ENCODE measurements at regions not wholly inside any gene's neighbourhood (a gene's known extent, or its start where the extent isn't known, plus 50 kb on each side); places are given as distances from the start of the nearest gene placed in this dataset.

GRCh38 chr12:46438256-46438655 is 65.7 kb upstream of the SLC38A2 start:
- no peak for DNase-seq (ENCODE audit: low read depth)
- no peak overlapping the region for H3K4me3 ChIP-seq (ENCODE audit: low read length)
- no peak for TF ChIP-seq CTCF (IDR thresholded peaks at IDR 0.05; ENCODE audit: insufficient read depth, low read depth, low read length, missing control alignments)

- TF ChIP-seq CTCF (IDR thresholded peaks at IDR 0.05; ENCODE audit: insufficient read depth, low read depth, low read length, missing control alignments): no peak
- no peak for DNase-seq (ENCODE audit: low read depth)
- no peak overlapping the region for H3K4me3 ChIP-seq (ENCODE audit: low read length)
These were observed 64.9 kb upstream of the SLC38A2 start for GRCh38 chr12:46437469-46437868.

- DNase-seq (ENCODE audit: low read depth): no peak
- no peak for TF ChIP-seq CTCF (IDR thresholded peaks at IDR 0.05; ENCODE audit: insufficient read depth, low read depth, low read length, missing control alignments)
- no peak overlapping the region for H3K4me3 ChIP-seq (ENCODE audit: low read length)
These were observed 64.2 kb upstream of the SLC38A2 start for GRCh38 chr12:46436747-46437146.

GRCh38 chr12:46435625-46436024 is 63.1 kb upstream of the SLC38A2 start:
- TF ChIP-seq CTCF (IDR thresholded peaks at IDR 0.05; ENCODE audit: insufficient read depth, low read depth, low read length, missing control alignments): no peak
- DNase-seq (ENCODE audit: low read depth): no peak

GRCh38 chr12:46435029-46435428 is 62.5 kb upstream of the SLC38A2 start:
- no peak for TF ChIP-seq CTCF (IDR thresholded peaks at IDR 0.05; ENCODE audit: insufficient read depth, low read depth, low read length, missing control alignments)
- H3K4me3 ChIP-seq (ENCODE audit: low read length): no peak overlapping the region
- DNase-seq (ENCODE audit: low read depth): no peak

More at GRCh38 chr12:46435625-46436024, 63.1 kb upstream of the SLC38A2 start:
- H3K4me3 ChIP-seq (ENCODE audit: low read length): no peak overlapping the region

- DNase-seq (ENCODE audit: low read depth): no peak
- no peak for TF ChIP-seq CTCF (IDR thresholded peaks at IDR 0.05; ENCODE audit: insufficient read depth, low read depth, low read length, missing control alignments)
- H3K4me3 ChIP-seq (ENCODE audit: low read length): no peak overlapping the region
These were observed 61.3 kb upstream of the SLC38A2 start for GRCh38 chr12:46433829-46434228.

- DNase-seq (ENCODE audit: low read depth): no peak
- TF ChIP-seq CTCF (IDR thresholded peaks at IDR 0.05; ENCODE audit: insufficient read depth, low read depth, low read length, missing control alignments): no peak
- no peak overlapping the region for H3K4me3 ChIP-seq (ENCODE audit: low read length)
These were observed 59.8 kb upstream of the SLC38A2 start for GRCh38 chr12:46432325-46432724.

All from epithelial cell of esophagus (primary cell).